ENCODE measurements at regions not wholly inside any gene's neighbourhood (a gene's known extent, or its start where the extent isn't known, plus 50 kb on each side); places are given as distances from the start of the nearest gene placed in this dataset.

DNA sequence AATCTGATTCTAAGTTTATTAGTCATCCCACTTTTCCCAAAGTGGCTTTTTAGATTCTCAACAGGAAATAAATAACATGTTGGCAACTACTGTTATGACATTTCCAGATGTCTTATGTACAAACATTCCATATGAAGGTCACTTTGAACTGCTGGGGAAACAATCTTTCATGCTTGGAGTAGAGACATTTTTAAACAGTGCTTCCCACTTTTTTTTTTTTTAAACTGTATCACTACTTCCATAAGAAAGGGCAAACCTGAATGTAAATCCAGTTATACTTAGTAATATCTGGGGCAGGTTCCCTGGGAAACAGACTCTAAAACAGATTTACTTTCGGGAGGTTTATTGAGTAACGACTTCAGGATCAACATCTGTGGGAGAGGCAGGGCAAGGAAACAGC lies 473.8 kb downstream of the TAFA4 start:
- DNase-seq (ENCODE audit: low read depth), result no peak

DNA sequence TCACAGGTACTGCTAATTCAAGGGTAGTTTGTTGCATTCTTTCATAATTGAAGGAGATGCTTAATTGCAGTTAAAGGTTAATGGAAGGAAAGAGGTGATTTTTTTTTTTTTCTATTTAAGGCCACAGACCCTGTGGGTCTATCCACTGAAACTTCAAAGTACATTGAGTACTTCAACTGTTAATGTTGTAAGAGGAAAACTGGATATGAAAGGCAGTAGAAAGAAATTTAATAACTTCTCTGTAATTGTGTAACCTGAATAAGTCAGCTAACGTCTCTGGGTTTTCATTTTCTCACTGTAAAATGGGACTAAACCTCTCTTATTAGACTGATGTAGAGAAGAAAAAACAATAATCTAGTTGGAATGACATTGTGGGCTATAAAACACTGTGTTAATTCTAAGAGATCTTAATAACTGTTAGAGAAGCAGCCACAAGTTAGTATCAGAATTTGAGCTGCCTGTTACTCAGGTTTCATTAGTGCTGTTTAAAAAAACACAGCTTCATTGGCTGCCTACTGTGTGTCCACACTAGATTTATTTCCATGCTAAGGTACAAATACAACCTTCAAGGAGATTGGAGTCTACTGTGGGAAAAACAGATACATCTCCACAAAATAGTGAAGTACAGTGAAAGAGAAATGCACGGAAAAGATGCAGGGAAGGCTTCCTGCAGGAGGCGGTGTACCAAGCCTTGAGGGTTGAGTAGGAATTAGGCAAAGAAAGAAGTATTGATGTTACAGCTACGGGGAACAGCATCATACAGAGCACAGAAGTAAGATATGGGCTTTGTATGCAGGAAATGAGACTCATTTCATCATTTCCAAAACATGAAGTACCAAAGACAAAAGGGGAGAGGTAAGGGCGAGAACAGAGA lies 483.6 kb downstream of the TAFA4 start:
- no peak for DNase-seq (ENCODE audit: low read depth)

DNA sequence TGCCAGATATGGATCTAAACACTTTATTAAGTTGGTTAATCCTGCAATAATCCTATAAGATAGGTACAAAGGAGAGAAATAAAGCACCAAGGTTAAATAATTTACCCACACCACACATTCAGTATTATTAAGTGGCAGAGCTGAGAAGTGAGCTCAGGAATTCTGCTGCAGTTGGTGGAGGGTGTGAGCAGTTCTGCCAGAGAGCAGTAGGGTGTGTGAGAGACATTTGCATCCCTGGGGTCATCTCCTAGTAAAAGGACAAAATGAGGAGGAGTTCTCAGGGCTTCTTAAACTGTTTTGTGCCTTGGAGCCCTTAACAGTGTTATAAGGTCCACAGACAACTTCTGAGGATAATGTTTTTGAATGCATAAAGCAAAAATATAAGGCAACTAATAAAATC lies 484.5 kb downstream of the TAFA4 start:
- DNase-seq (ENCODE audit: low read depth), result no peak

DNA sequence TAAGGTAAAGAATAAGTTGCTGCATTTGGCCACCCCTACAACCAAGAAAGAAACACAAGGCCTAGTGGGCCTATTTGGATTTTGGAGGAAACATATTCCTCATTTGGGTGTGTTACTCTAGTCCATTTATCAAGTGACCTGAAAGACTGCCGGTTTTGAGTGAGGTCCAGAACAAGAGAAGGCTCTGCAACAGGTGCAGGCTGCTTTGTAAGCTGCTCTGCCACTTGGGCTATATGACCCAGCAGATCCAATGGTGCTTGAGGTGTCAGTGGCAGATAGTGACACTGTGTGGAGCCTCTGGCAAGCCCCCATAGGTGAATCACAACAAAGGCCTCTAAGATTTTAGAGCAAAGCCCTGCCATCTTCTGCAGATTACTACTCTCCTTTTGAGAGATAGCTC lies 491.3 kb downstream of the TAFA4 start:
- DNase-seq (ENCODE audit: low read depth), result no peak

DNA sequence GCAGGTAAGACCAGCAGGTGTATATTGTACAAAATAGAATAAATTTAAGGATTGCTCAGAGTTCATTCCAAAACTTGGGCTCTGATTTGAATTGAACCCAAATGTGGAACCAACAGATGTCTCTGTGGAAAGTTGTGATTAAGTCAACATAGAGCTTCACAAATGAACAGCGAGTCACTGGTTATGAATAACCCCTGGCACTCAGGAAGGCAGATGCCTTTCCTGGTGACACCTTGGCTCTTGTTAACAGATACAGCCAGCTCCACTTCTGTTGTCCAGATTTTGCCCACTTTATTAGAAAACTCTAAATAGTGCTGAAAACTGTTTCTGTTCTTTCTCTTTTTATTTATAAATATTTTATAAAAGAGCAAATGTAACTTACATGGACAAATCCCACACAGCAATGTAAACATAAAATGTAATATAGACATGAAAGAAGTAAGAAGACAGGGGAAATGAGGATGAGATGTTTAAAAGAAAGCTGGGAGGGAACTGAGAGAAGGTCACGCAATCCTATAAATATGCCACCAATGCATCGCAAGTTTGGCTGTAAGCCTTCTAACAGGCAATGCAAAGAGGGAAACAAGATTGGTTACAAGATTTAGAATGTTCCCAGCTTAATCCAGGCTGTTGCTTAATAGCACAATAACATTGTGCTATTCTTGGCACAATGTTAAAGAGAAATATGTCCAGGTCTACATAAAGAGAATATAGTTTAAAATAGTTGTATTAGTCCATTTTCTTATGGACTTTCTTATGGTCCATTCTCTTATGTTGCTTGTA lies 495.5 kb downstream of the TAFA4 start:
- DNase-seq (ENCODE audit: low read depth), result peak; percentile 23

DNA sequence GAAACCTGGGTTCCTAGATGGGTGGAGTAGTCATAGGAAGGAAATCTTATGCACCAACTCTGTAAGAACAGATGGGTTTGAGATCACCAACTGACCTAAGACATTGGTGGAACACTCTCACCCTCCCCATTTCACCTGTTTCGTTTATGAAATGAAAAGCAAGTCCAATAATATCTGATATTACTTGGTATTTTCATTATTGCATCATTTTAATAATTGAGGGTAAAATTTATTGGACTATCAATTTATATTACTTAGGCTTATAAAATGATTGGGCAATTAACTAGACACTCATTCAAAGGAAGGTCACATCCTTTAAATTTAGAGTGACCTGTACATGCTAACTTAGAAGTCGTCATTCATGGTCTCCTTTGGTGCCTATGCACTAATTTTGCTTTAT lies 503.9 kb downstream of the TAFA4 start:
- no peak for DNase-seq (ENCODE audit: low read depth)

DNA sequence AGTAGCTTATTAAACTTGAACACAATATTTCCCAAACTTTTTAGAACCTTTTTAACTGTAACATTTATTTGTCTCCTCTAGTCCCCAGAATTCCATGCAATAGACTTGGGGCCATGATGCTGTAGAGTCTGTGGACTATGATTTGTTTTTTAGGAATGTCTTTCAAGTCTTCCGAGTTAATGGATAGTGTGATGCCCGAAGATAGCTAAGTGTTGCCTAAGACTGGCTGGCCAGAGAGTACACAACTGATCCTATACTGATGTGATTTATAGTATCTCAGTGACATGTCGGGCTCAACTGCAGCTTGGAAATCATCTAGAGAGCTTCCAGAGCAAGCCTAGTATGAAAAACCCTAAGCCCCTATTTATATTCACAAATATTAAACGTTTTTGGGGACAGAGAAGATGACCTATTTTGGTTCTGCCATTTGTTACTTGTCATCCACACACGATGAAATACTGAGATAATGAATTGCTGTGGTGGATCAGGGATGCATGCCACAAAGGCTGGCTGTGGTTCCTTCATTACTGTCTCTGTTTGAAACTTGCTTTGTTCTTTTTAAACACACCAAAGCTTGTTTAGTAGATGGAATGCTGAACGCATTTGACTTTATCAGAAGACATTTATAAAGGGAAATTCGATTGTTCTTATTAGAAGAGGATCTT lies 507.4 kb downstream of the TAFA4 start:
- DNase-seq (ENCODE audit: low read depth), result peak; percentile 40

DNA sequence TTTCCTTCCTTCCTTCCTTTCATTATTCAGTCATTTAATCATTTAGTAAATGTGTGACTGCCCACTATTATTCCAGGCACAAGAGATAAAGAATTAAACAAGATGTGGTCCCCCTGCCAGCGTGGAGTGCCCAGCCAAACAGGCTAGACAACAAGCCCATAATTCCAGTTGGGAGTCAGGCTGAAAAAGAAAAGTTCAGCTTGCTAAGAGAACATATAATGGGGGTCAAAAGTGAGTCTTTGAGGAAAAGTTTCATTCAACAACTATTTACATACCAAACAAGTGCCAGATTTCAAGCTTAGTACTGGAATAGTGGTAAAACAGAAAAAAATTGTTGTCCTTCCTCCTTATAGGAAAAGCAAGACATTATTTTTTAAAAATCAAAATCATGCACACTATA lies 523.7 kb downstream of the TAFA4 start:
- no peak for DNase-seq (ENCODE audit: low read depth)

DNA sequence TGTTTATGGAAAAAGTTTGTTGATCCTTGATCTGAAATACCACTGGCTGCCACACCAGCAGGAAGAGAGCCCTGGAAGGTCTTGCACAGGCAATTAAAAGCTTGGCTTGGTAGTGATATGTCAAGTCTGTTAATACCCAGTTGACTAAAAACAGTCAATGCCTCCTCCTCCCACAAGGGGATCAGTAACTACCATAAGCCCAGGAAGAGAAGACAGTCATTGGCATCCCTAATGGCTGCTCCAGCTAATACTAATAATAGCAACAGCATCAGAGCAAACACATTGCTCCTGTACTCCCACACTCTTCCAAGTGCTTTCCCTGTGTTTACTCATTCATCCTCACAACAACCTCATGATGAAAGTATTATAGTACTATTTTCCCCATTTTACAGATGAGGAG lies 528.6 kb downstream of the TAFA4 start:
- DNase-seq (ENCODE audit: low read depth), result no peak

DNA sequence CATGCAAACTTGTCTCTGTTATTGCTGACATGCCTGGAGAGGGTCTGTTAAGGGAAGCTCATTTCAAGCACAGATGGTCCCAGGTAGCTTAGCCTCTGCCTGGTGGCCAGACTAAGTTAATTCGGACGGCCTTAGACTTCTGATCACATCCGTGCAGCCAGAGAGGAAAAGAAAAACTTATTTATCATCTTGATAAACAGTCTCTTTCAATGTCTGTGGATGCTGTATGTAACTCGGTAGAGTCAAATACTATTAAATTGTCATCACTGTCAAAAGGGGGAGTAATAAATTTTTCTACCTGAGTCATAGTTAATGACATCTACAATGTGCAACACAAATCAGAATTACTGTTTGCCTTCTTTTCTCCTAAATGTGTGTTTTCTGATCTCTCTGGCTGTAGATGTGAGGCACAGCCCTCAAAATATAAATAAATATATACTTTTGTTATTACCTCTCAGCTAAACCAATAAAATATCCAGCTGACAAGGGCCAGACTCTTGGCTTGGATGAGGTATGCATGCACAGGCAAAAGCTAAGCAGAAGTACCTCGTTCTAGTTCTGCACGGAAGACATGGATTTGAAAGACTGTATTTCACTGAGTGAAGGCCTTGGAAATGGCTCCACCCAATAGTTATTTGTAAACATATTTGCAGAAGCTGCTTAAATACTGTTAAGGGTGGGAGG lies 530.0 kb downstream of the TAFA4 start:
- no peak for DNase-seq (ENCODE audit: low read depth)

DNA sequence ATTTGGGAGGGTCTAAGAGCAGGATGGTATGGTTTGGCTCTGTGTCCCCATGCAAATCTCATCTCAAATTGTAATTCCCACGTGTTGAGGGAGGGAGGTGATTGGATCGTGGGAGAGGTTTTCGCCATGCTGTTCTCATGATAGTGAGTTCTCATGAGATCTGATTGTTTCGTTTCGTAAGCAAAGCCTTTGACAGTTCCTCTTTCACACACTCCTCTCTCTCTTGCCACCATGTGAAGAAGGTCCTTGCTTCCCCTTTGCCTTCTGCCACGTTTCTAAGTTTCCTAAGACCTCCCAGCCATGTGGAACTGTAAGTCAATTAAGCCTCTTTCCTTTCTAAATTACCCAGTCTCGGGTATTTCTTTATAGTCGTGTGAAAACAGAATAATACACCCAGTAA lies 553.7 kb downstream of the TAFA4 start:
- no peak for DNase-seq (ENCODE audit: low read depth)

DNA sequence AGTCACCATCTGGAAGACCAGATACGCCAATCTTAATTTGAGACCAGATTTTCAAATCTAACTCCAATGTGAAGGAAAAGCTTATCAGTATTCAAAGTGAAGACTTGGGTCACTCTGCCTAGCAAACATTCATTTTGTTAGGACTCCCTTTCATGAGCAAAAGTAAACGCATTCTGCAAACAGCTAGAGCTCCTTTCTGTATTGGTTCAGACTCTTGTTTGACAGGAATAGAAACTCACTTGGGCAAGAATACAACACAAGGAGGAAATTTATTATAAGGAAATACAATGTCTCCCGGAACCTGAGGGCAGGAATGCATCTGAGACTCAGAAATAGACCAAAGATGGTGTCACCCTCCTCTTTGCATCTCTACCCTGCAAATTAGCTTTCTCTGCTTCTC lies 558.6 kb downstream of the TAFA4 start:
- no peak for DNase-seq (ENCODE audit: low read depth)

DNA sequence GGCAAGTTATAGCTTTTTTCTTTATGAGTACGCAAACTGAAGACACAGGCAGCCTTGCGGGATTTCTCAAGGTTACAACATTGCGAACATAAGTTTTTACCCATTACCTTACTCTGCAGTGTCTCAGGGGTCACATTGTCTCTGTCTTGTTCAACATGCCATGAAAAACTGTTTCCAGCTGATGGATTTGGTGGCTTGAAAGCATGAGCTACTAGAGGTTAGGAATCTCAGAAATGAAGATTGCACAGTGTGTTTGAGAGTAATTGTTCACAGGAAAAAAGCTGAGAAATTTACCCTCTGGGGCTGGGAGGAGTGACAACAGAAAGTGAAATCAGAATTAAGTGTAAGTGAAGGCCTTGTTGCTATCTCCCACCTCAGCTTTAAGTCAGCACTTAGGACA lies 568.6 kb downstream of the TAFA4 start:
- no peak for DNase-seq (ENCODE audit: low read depth)

DNA sequence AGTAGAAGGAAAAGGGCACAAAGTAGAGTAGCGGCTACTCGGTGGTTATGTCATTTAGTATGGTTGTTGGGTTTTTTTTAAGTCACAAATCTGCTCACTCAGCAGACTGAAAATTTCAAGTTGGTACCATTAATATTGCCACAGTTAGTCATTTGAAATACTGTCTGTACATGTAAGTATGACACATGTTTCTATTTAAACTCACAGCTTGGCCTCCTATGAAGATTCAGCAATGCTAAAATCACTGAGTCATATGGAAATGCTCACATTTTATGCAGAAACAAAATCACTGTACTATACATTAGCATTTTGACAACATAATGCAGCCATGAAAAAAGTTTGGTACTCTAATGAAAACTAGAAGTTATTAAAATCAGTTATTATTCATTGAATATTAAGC lies 571.9 kb downstream of the TAFA4 start:
- DNase-seq (ENCODE audit: low read depth), result no peak

DNA sequence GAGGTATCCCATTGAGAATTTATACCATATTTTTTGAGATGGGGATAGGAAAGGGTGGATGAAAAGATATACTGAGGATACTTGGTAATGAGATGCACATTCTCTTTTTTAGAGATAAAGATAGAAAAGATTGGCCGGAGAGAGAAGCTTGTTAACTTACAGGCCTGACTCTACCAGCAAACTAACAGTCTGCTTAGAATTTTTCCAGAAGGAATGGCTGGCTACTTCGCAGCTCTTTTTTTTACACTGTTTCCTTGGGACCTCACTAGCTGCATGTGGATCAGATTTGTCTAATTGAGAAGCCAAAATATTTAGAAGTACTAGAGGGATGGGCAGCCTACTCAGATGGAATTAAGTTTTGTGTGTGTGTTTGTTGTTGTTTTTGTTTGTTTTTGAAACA lies 586.6 kb downstream of the TAFA4 start:
- DNase-seq (ENCODE audit: low read depth), result no peak

DNA sequence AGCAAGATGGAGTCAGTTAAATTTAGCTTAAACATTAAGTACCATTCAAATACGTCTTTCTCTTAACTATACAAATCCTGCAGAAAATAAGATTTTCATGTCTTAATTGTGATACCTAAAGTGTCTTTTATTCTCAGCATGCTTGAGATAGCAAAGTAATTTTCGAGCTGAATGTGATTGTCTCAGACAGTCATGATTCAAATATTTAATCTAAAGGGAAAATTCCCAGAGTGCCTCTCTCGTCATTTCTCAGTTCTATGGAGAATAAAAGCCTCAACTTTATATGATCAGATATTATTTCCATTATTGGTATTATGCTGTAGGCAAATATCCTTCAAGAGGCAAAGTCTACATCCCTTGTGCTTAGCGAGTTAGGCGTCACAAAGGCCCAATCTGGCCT lies 589.9 kb downstream of the TAFA4 start:
- DNase-seq (ENCODE audit: low read depth), result no peak

DNA sequence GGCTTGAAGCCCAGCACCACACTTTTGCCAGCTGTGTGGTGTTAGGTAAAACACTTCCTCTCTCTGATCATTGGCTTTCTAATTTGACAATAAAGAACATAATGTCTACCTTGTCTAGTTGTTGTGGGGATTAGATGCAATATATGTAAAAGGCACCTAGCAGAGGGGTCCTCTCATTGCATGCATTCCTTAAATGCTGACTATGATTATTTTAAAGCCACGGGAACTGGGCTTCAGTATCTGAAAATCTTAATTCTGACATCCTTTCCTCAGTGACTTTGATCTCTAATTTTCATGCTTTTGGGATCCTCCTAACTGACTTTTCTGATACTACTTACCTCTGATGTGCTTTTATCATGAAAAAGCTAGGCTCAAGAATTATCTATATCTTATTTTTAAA lies 596.3 kb downstream of the TAFA4 start:
- DNase-seq (ENCODE audit: low read depth), result no peak

DNA sequence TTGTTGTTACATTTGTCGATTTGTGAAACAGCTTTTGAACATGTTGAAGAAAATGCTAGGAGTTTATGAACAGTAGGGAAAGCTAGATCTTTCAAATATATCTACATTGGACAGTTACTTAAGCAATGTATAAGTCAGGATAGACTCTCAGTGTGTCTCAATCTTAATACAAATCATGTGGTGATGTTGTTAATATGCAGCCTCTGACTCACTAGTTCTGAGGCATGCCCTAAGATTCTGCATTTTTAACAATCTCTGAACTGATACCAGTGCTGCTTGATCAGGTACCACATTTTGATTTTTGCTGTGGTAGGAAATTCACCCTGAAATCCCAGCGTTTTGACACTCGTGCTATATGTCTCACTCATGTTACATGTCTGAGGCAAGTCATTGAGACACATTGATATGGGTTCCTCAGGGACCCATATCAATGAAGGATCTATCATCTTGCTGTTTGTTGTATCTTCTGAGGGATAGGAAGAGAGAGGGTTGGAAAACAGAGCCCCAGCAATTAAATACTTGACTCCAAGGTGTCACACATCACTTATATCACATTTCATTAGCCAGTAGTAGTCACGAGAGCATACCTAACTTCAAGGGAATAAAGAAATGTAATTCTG lies 597.9 kb downstream of the TAFA4 start:
- no peak for DNase-seq (ENCODE audit: low read depth)

DNA sequence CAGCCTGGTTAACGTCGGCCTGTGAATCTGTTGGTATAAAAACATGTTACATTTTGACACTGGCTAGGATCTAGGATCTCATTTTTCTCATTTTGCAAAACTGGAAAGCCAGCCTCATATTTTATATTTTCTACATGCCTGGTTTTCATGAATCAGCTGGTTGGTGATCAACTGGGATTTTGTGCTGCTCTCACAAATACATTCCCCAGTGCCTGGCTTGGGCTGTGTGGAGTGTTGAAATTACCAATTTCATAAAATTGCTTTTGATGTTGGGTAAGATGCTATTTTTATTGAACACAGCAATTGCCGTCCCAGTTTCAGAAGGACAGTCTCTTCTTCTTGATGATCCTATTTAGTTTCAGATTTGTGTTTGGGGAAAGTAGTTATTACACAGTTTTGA lies 604.3 kb downstream of the TAFA4 start:
- DNase-seq (ENCODE audit: low read depth), result no peak

DNA sequence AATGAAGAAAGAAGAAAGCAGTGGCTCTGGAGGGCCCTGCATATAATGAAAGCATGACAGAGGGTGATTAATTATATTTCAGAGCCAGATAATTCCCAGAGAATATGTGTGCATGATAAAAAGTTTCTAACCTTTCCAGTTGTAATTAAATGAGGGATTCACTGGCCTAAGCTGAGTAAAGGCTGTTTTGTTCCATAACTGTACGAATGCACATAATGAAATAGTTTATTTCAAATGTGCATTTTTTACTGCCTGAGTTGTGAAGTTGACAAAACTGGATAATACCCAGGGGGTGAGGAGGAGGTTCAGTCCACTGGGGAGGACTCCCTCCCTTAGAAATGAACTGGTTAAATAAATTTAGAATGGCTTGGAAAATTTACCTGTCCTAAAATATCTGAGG lies 616.4 kb downstream of the TAFA4 start:
- DNase-seq (ENCODE audit: low read depth), result no peak

DNA sequence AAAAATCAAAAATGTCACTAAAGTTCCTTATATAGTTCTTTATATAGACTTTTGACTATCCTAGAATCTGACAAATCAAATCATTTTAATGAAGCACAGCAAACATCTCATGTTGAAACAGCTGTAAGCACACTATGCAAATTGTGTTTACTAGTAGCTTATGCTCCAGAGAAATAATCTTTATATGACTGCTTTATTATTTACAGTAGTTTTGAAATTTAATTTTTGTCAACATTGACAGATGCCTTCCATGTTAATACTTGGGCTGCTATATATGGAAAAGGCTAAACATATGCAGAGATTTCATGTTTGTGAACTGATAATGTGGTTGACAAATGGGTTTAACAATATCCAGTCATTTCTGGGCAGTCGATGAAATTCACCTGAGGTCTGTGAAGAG lies 616.8 kb downstream of the TAFA4 start:
- no peak for DNase-seq (ENCODE audit: low read depth)

DNA sequence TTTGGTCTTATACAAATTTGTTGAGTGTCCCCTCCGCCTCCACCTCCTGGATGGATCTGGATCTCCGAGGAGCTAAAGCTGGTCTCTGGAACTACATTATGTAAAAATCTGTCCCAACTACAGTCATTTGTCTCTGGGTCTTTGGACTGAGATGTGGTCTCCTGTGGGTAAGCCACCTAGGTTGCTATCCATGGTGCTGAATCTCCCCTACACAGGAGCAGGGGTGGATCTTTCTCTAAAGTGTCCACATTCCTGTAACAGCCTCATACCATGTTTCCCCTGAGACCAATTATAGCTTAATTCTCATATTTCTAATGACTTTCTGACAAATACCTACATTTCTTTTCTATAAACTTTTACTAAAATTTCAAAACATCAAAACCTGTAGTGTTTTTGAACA lies 625.8 kb downstream of the TAFA4 start:
- no peak for DNase-seq (ENCODE audit: low read depth)
